Inferior parietal cortex (tissue), 1 donor: ENCODE measurements at regions not wholly inside any gene's neighbourhood (a gene's known extent, or its start where the extent isn't known, plus 50 kb on each side); places are given as distances from the start of the nearest gene placed in this dataset.
"Not testable (repeated sequence)": the region's sequence is repeated elsewhere in the genome, so short reads cannot be mapped to it uniquely, and the experiment has no call there.

Experiments used
- DNase-seq: peaks from one replicate; pipeline ENCODE4 v3.0.0-alpha.2; 2016; ENCODE audit errors: extremely low spot score

DNA sequence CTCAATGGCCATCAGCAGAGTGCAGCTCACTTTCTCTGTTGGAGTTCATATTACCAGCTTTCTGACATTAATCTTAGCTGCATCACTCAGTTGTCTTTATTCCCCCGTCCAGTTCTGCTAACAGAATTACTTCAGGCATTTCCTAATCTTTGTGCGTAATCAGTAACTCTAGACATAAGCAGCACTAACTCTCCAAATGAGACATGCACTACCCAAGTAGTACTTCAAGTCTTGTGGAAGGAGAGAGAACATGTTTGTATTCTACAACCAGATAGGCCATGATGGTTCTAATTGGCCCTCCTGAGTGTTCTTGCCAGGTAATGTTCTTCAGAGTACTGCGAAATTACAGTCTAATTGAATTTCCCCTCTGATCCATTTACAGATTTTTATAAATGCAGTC lies 448.5 kb upstream of the RPS6KA3 start:
- no peak for DNase-seq

DNA sequence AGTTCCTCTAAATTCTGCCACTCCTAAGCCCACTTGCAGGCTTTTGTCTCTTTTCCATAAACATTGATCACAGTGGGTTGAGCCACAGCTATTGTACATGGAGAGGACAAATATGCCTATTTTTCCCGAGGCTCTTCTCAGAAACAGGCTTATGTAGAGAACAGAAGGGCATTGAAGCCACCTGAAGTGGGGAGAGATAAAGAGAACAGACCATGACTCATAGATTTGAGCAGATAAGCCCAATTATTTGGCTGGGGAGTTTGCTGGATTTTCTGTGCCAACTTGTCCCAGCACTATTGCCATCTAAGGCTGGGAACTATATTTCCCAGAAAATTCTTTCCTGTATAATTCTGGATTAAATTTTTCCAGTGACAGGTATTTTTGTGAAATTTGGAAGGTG lies 446.1 kb upstream of the RPS6KA3 start:
- DNase-seq, result no peak

DNA sequence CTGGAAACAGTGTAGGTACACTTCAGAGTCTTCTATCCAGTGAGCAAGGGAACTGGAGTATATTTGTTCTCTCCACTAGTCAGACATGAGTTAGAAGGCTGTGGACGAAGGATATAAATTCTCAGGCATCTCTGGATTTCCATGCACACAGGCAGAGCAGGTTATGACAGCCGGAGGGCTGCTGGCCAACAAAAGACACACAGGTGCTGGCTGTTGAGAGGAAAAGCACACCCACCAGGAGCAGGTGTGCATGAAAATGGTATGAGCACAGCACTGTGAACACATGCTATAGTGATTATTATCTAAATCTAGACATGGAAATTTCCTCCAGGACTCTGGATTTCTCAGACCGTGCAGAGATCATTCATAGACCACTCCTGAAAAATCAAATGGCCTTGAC lies 444.7 kb upstream of the RPS6KA3 start:
- DNase-seq, result no peak

DNA sequence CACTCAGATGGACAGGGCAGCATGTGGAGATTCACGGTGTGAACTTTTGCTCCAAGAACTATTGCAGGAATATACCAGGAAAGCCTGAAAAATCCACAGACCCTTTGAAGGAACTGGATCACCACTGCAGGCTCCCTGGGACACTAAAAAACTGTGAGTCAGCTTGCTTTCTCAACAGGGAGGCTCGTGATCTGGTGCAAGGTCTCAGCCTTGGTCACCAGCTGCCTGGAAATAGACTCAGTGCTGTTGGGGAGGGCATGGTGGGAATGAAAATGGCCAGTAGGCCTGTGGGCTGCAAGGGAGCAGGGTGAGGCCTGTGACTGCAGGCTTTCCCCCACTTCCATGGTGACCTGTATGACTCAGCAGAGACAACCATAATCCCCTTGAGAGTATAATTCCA lies 426.4 kb upstream of the RPS6KA3 start:
- DNase-seq, result no peak

DNA sequence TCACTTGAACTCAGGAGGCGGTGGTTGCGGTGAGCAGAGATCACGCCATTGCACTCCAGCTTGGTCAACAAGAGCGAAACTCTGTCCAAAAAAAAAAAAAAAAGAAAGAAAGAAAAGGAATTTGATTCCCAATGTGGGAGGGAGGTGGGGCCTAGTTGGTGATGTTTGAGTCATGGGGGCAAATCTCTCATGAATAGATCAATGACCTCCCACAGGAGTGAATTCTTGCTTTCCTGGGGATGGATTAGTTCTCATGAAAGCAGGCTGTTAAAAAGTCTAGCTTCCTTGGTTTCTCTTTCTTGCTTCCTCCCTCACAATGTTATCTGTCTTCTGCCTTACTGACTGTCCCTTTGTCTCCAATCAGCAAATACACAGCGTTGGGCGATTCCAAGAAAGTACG lies 419.5 kb upstream of the RPS6KA3 start:
- DNase-seq, result no peak

DNA sequence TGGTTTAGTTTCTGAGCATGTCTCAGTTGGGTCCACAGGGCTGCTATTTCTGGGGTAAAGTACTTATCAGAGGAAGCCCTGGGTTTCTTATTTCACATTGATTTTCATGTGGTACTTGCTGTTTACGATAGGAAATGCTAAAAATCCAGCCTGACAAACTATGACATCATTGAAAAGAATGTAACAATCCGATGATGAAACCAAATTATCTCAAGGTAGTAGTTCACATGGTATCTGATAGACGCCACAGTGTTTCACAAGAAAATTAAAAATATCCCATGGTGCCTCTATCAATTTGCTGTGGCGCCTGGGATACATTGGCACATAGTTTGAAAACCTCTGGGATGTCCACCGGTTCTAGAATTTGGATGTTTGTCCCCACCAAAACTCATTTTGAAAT lies 418.9 kb upstream of the RPS6KA3 start:
- DNase-seq, result no peak

DNA sequence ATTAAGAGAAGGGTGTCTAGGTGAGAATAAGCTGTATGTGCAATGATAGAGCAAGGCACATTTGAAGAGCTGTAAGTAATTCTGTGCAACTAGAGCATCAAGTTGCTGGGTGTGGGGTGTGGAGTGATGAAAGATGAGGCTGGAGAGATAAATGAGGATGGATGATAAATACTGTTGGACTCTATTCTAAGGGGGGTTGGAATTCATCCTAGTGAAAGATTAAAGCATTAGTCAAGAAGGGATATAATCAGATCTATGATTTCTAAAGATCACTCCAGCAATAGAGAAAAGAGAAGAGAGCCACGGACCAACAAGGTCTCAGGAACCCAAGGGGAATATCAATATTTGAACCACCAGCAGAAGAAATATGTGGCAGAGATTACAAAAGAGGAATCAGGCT lies 415.0 kb upstream of the RPS6KA3 start:
- DNase-seq, result no peak

DNA sequence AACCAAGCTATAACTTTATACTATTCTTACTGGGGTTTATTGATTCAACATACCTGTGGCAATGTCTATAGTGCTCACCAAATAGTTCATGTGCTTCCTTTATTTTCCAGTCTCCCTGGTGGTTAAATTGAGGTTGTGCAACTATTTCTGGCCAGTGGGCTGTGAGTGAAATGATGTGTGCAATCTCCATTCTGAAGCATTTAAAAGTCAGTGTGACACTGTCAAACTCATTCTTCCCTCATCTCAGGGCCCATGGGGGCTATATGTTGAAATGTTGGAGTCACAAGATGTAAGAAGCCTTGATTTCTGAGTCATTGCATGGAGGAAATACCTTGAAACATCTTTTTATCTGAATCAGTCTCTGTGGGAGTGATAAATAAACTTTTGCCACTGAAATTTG lies 414.3 kb upstream of the RPS6KA3 start:
- no peak for DNase-seq

DNA sequence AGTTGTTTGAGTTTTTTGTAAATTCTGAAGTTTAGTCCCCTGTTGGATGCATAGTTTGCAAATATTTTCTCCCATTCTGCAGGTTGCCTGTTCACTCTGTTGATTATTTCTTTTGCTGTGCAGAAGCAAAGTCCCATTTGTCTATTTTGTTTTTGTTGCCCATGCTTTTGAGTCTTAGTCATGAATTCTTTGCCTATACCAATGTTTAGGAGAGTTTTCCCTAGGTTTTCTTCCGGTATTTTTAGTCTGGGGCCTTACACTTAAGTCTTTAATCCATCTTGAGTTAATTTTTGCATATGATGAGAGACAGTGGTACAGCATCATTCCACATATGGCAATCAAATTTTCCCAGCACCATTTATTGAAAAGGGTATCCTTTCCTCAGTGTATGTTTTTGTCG lies 405.8 kb upstream of the RPS6KA3 start:
- DNase-seq, result no peak

DNA sequence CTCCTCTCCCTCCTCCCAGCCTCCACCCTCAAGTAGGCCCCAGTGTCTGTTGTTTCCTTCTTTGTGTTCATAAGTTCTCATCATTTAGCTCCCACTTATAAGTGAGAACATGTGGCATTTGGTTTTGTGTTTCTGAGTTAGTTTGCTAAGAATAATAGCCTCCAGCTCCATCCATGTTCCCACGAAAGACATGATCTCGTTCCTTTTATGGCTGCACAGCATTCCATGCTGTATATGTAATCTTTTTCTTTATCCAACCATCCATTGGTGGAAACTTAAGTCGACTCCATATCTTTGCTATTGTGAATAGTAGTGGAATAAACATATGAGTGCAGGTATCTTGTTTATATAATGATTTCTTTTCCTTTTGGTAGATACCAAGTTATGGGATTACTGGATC lies 405.0 kb upstream of the RPS6KA3 start:
- not testable (repeated sequence) for DNase-seq

DNA sequence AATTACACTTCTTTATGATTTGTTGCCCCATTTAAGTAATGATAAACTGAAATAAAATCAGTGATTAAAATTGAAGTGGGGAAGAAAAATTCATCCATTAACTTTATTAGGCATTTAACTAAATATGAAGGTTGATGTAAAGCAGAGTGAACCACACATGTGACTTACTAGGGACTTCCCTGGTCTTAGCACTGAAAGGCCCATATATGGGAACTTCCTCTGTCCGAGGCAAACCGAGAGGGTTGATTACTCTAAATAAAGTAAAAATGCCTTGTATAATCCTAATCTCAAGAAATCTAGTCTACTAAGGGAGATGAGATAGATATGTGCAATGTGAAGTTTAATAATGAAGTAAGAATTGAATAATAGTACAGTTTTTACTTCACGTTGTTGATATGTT lies 403.9 kb upstream of the RPS6KA3 start:
- no peak for DNase-seq

DNA sequence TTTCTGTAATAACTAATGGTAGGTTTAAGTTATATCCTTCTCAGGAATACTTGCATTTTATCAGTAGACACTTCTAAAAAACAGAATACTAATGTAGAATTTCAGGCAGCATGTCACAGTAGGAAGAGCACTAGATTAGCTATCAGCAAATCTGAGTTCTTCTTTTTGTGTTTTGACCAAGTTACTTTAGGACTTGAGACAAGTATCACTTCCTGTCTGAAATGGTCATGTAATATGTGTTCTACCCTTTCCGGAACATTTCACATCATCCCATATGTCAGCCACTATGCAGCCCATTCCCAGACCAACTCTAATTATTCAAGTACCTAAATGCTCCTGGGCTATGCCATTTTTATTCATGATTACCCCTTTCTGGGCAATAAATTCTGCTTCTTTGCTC lies 401.8 kb upstream of the RPS6KA3 start:
- no peak for DNase-seq

DNA sequence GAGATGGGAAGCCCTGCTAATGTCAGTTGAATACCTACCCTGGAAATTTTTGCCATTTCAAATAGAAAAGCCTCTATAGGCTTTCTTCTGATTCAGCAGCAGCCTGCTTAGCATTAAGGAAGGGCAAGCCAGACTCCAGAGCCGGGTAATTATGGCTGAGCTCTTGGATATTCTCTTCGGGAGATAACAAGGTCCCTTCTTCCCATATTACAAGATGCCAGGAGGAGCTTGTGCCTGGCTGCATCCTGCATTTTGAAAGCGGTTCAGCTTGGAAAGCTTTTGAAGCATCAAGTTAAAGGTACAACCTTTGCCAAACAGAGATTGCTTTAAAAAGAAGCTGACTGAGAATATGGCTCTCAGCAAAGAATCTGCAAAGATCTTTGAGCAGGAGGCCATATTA lies 399.6 kb upstream of the RPS6KA3 start:
- no peak for DNase-seq

DNA sequence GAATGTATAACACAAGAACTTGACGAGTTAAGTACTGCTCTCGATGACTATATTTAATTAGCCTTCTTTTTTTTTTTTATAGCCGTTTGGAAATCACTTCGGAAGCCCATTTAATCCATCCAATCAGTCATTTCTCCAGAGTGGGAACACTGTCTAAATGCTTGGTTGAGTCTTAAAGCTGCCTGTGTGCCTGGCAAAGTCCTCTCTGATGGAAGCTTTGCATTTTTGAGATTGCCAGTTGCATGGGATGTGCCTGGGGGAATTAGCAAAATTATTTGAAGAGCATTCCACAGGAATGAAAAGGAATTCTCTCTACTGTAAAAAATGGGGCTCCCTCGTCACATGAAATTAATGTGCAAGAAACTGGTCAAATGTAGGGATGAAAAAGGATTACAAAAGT lies 398.8 kb upstream of the RPS6KA3 start:
- no peak for DNase-seq

DNA sequence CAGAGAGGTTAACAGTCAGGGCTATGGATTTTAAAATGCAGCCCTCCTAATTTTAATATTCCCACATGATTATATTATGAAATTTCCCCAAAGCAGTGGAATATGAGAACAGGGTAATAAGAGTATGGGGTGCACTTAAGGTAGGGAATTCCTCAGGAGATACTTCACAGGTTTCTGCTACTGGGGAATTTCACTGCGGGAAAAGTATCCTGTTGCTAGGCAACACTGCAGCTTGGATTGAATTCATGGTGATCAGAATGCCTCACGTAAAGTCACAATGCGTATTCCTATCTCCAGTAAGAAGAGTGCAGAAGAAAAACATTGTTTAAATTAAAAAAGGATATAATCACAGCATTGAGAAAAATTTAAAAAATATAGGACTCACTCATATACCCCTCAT lies 398.1 kb upstream of the RPS6KA3 start:
- DNase-seq, result no peak

DNA sequence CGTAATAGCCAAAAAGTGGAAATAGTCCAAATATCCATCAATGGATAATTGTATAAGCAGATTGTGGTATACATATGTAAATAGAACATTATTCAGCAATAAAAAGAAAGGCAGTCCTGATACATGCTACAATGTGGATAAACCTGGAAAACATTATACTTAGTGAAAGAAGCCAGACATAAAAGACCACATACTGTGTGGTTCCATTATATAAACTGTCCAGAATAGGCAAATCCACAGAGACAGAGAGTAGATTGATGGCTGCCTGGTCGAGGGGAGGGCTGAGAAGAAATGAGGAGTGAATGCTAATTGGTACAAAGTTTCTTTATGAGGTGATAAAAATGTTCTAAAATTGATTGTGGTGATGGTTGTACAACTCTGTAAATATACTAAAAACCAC lies 397.4 kb upstream of the RPS6KA3 start:
- DNase-seq, result no peak

DNA sequence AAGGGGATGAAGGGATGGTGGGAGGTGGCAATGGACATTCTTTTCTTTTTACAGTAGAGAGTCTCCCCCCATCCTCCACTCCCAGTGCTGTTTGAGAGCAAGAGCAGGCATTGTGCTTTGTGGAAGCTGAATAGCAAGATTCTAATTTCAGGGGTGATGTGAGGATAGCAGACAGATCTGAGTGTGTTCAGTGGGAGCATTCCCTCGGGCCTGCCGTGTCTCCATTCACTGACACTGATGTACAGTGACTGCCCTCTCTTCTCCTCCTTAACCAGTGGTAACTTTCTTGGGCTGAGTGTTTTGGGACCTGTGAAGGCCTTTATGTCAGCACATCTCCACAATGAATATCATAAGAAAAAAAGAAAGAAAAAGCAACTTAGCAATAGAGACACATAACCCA lies 396.6 kb upstream of the RPS6KA3 start:
- no peak for DNase-seq

DNA sequence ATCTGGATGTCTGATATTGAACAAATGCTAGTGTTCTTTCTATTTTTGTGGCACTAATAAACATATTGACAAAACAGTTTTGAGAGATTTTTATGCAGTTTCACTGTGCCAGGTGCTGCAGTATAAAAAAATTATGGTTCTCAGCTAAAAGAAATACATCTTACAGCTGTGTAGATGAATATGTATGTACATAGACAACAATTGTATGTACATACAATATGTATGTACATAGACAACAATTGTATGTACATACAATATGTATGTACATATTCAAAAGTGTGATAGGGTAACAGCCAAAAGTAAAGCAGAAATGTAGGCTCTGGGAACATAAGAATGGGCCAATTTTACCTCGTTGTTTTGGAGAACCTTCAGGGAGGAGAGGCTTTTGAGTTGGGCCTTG lies 390.0 kb upstream of the RPS6KA3 start:
- no peak for DNase-seq

DNA sequence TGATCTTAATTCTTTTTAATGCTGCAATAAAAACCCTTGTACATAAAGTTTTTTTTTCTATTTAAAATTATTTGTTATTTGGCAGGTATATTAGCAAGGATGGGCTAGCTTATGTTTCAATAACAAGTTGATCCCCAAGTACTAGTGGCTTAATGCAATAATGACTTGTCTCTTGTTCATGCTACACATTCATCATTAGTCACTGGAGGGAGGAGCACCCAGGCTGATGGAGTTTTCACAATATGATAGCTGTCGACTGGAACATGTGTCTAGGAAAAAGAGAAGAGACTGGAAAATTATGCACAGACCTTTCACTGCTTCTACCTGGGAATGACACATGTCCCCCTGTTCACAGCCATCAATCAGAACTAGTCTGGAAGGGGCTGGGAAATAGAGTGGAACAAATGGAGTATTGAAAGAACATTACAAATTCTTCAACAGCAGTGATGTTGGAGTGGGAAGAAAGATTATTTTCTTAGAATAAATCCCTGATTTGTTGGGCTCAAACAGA lies 387.9 kb upstream of the RPS6KA3 start:
- DNase-seq, result no peak

DNA sequence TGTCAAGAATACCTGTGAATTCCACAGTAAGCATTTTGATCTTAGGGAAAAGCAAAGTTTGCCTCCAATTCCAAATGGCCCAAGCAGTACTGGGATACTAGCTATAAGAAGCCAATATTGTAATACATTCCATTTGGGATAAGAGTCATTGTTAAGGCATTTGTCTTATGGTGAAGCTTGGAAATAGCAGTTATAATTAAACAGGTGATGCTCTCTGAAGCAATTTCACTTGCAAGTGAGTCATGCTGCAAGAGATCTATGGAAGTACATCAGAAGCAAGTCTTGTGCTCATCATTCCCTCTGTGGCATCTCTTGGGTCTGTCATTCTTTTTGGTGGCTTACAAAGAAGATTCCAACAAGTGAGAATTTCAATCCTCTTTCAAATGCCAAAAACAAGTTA lies 386.4 kb upstream of the RPS6KA3 start:
- DNase-seq, result no peak

DNA sequence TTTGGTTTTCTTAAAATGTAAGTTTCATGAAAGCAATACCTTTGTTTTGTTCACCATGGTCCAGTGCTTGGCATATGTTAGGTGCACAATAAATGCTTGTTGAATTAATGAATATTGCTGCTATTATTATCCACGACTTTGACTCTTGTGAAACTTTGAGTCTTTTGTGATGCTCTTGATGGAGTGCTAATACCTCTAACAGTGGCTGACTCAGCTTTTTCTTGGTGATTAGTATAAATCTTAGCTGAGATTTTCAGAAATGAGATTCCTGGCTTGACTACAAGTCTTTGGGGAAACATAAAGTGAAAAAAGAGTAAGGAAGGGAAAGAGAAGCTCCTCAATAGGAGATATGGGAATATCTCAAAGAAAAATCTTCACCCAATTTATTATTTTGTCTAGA lies 375.2 kb upstream of the RPS6KA3 start:
- DNase-seq, result no peak

DNA sequence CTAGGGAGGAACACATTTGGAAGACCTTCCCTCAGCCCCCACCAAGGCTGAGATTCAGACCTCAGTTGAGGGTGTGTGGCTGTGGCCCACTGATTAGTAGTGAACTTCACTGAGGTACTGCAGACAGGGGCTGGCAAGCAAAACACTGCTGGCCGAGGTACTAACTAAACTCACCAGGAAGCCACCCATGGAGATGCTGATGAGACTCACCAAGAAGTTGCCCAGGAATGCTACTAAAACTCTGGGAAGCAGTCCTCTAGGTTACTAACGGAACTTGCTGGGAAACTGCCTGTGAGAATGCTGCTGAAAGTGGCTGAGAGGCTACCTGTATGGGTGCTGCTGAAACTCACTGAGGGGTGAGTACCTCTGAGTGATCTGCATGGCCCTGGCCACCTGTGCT lies 372.4 kb upstream of the RPS6KA3 start:
- DNase-seq, result no peak

DNA sequence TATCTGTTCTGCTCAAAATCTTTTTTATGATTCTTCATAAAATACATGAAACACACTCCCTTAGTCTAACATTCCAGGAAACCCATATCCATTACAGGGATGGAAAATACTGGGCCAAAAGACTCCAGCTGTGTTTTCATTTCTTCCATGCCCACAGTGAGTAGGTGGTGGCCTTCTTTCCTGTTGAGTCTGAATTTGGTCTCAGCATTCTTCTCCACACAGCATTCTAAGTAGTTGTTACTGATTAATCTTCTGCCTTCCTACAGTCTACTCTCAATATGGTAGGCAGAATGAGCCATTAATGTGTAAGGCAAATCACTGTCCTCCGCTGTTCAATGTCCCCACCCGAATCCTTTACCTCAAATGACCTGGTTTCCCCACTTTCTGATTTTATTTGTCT lies 370.6 kb upstream of the RPS6KA3 start:
- no peak for DNase-seq

DNA sequence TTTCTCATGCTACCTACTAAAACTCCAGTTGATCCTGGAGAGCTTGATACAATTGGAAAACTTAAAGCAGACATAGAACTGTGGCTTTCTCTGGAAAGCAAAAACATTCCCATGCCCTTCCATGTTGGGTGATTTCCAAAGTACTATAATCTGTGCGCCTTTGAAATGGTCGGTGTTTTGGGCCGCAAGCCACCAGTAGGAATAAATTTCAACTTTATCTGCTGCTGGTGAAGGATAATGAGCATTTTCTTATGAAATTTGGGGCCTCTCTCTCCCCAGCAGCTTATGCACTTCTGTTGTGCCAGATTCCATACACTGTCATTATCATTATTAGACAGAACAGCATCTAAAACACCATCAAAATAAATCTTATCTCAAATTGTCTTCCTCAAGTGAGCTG lies 366.7 kb upstream of the RPS6KA3 start:
- DNase-seq, result no peak

DNA sequence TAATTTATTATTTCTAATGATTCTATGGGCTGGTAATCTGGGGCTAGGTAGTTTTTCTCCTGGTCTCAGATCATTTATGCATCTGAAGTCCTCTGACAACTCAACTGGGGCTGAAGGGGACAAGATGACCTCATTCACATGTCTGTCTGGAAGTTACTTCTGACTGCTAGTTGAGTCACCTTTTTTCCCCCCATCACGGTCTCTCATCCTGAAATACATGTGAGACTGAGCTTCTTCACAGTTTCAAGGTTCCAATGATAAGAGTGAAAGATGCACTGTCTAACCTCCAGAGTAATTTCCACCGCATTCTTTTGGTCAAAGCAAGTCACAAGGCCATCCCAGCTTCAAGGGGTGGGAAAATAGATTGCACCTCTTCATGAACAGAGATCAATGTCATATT lies 356.7 kb upstream of the RPS6KA3 start:
- DNase-seq, result no peak
